SK-N-MC (cell line): ENCODE measurements at regions not wholly inside any gene's neighbourhood (a gene's known extent, or its start where the extent isn't known, plus 50 kb on each side); places are given as distances from the start of the nearest gene placed in this dataset.
A peak's percentile ranks its signal among the peaks of the same experiment; 100 is the strongest.
"Not testable (repeated sequence)": the region's sequence is repeated elsewhere in the genome, so short reads cannot be mapped to it uniquely, and the experiment has no call there.

Experiments
- DNase-seq: peaks from one replicate; pipeline ENCODE4 v3.0.0-alpha.2; 2011; ENCODE audit warnings: low read depth, low spot score
- H3K27ac ChIP-seq: fragments of 200-600 bp; sonication (generic); 2 replicates; pipeline ENCODE4 v1.5.1; 2016; ENCODE audit warnings: mixed run types
- H3K36me3 ChIP-seq: fragments of 200-600 bp; sonication (generic); 2 replicates; pipeline ENCODE4 v1.6.1; 2017; ENCODE audit warnings: antibody characterized with exemption, low read length, mixed read lengths; ENCODE audit not compliant: insufficient read depth
- H3K4me3 ChIP-seq: fragments of 200-600 bp; sonication (generic); 2 replicates; pipeline ENCODE4 v1.5.1; 2016
- H3K9ac ChIP-seq: fragments of 200-600 bp; sonication (generic); 2 replicates; pipeline ENCODE4 v1.8.0; 2017; ENCODE audit warnings: mixed run types, mixed read lengths; ENCODE audit not compliant: insufficient read length
- H3K9me3 ChIP-seq: fragments of 200-600 bp; sonication (generic); 2 replicates; pipeline ENCODE4 v1.6.1; 2017; ENCODE audit warnings: low read depth, mild to moderate bottlenecking, antibody characterized with exemption, low read length, moderate library complexity, mixed read lengths
- EZH2 ChIP-seq: fragments of 200-600 bp; sonication (generic); IDR thresholded peaks from one replicate; pipeline ENCODE4 v1.6.1; 2017; ENCODE audit warnings: antibody characterized with exemption
- FOXP2 ChIP-seq: optimal IDR thresholded peaks from 2 replicates; pipeline ENCODE3; 2011; ENCODE audit warnings: mild to moderate bottlenecking, moderate library complexity; ENCODE audit not compliant: insufficient read depth; ENCODE audit errors: extremely low read length, control extremely low read depth
- POLR2AphosphoS5 ChIP-seq: IDR thresholded peaks from 2 replicates; pipeline ENCODE4 v1.6.1; 2012; ENCODE audit warnings: mild to moderate bottlenecking, low read depth, low read length, borderline replicate concordance

GRCh38 chr5:50553560-50553984, 112.5 kb upstream of the EMB start:
- Histone ChIP-seq H3K4me3 (peak overlapping the region; percentile 43; the same call in 1 of the 2 replicates), H3K27ac (no peak overlapping the region), H3K9ac (no peak overlapping the region), H3K36me3 (no peaks in the 10 kb centered on the region), H3K9me3 (no peaks in the 10 kb centered on the region)
- DNase-seq: no peak
- TF ChIP-seq POLR2AphosphoS5 (no peak), FOXP2 (no peak), EZH2 (no peak)

GRCh38 chr5:50558640-50559039, 107.8 kb upstream of the PARP8 start:
- DNase-seq, H3K4me3 ChIP-seq, H3K9me3 ChIP-seq, H3K36me3 ChIP-seq, H3K9ac ChIP-seq, H3K27ac ChIP-seq: not testable (repeated sequence)

- DNase-seq: no peak
- Histone ChIP-seq H3K27ac (no peak overlapping the region), H3K9ac (no peak overlapping the region), H3K9me3 (no peaks in the 10 kb centered on the region), H3K4me3 (no peak overlapping the region), H3K36me3 (no peaks in the 10 kb centered on the region)
- TF ChIP-seq POLR2AphosphoS5: no peak
- no peak for TF ChIP-seq FOXP2
- no peak for TF ChIP-seq EZH2
Measured at GRCh38 chr5:50559955-50560354, 106.5 kb upstream of the PARP8 start.

- TF ChIP-seq EZH2: no peak
- TF ChIP-seq POLR2AphosphoS5: no peak
- no peak for TF ChIP-seq FOXP2
- no peaks in the 10 kb centered on the region for H3K36me3 ChIP-seq
- no peaks in the 10 kb centered on the region for H3K9me3 ChIP-seq
- H3K9ac ChIP-seq: no peak overlapping the region
- H3K4me3 ChIP-seq: no peak overlapping the region
- no peak overlapping the region for H3K27ac ChIP-seq
- no peak for DNase-seq
Measured at GRCh38 chr5:50562694-50563093, 103.7 kb upstream of the PARP8 start.

- H3K9me3 ChIP-seq: no peaks in the 10 kb centered on the region
- no peak overlapping the region for H3K9ac ChIP-seq
- H3K27ac ChIP-seq: no peak overlapping the region
- H3K36me3 ChIP-seq: no peaks in the 10 kb centered on the region
- TF ChIP-seq EZH2 (no peak), POLR2AphosphoS5 (no peak), FOXP2 (no peak)
- DNase-seq: no peak
- H3K4me3 ChIP-seq: no peak overlapping the region
Measured at GRCh38 chr5:50564079-50564478, 102.4 kb upstream of the PARP8 start.

- TF ChIP-seq FOXP2 (no peak), POLR2AphosphoS5 (no peak), EZH2 (no peak)
- Histone ChIP-seq H3K27ac (no peak overlapping the region), H3K9ac (no peak overlapping the region), H3K9me3 (no peaks in the 10 kb centered on the region), H3K36me3 (no peaks in the 10 kb centered on the region), H3K4me3 (no peak overlapping the region)
- DNase-seq: no peak
Measured at GRCh38 chr5:50564558-50564957, 101.9 kb upstream of the PARP8 start.

GRCh38 chr5:50574121-50574520, 92.3 kb upstream of the PARP8 start:
- H3K9me3 ChIP-seq: no peaks in the 10 kb centered on the region
- no peak overlapping the region for H3K27ac ChIP-seq
- no peaks in the 10 kb centered on the region for H3K36me3 ChIP-seq
- no peak for TF ChIP-seq FOXP2
- TF ChIP-seq POLR2AphosphoS5: no peak
- TF ChIP-seq EZH2: no peak
- H3K4me3 ChIP-seq: peak overlapping the region; percentile 43; the same call in 1 of the 2 replicates
- peak overlapping the region; percentile 29 for H3K9ac ChIP-seq
- DNase-seq: no peak

- no peak overlapping the region for H3K4me3 ChIP-seq
- TF ChIP-seq POLR2AphosphoS5 (no peak), EZH2 (no peak), FOXP2 (no peak)
- H3K9me3 ChIP-seq: no peaks in the 10 kb centered on the region
- DNase-seq: no peak
- H3K27ac ChIP-seq: no peak overlapping the region
- no peaks in the 10 kb centered on the region for H3K36me3 ChIP-seq
- H3K9ac ChIP-seq: no peak overlapping the region
Measured at GRCh38 chr5:50575740-50576139, 90.7 kb upstream of the PARP8 start.

- no peaks in the 10 kb centered on the region for H3K9me3 ChIP-seq
- H3K36me3 ChIP-seq: no peaks in the 10 kb centered on the region
- no peak overlapping the region for H3K9ac ChIP-seq
- DNase-seq: no peak
- no peak for TF ChIP-seq POLR2AphosphoS5
- no peak for TF ChIP-seq FOXP2
- TF ChIP-seq EZH2: no peak
- no peak overlapping the region for H3K27ac ChIP-seq
- no peak overlapping the region for H3K4me3 ChIP-seq
Measured at GRCh38 chr5:50576265-50576664, 90.2 kb upstream of the PARP8 start.

- Histone ChIP-seq H3K36me3 (no peaks in the 10 kb centered on the region), H3K27ac (no peak overlapping the region), H3K9ac (no peak overlapping the region), H3K9me3 (no peaks in the 10 kb centered on the region), H3K4me3 (no peak overlapping the region)
- DNase-seq: no peak
- no peak for TF ChIP-seq FOXP2
Measured at GRCh38 chr5:50576686-50577256, 89.7 kb upstream of the PARP8 start.
